ENCODE measurements at regions not wholly inside any gene's neighbourhood (a gene's known extent, or its start where the extent isn't known, plus 50 kb on each side); places are given as distances from the start of the nearest gene placed in this dataset.
A peak's percentile ranks its signal among the peaks of the same experiment; 100 is the strongest.

DNA sequence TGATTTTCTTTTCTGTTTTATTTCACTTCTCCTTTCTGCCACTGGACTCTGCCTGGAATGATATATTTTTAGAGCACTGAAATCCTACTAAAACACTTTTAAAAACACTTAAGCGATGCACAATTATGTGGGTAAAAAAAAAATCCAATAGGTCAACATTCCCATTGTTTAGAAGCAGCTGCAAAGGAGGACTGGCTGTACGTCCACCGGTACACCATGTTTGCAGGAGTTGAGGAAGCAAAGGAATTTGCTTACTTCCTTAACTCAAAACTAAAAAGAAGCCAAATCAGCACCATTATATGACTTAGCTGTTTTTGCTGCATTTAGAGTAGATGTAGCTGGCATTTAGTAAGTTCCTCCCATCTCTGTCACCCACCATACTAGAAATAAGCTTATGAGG lies 186.8 kb upstream of the TMTC1 start:
- 28 to 35% (median 30%) methylated on average over 3 of the region's 3 CpGs for WGBS, 5 donors
- Histone ChIP-seq H3K9me3 (no peaks in the 10 kb centered on the region), H3K27ac (peak overlapping the region in 6 of 8 donors; percentile 36 to 74 (median 58)), H3K4me3 (no peak overlapping the region), H3K36me3 (no peaks in the 10 kb centered on the region), H3K27me3 (replicated peaks in 1 of 7) (no peaks in the 10 kb centered on the region), H3K4me1 (peaks cover 0 to 18% (median 2%) of the 10 kb centered on the region in 6 donors)
- intact Hi-C loops (cut with DNase I; ENCODE audit: low total_unique reads): no loop called here
- no peak for TF ChIP-seq POLR2A (IDR thresholded peaks at IDR 0.05)
- TF ChIP-seq POLR2AphosphoS5 (IDR thresholded peaks at IDR 0.05): no peak
- TF ChIP-seq, protein P1, sequence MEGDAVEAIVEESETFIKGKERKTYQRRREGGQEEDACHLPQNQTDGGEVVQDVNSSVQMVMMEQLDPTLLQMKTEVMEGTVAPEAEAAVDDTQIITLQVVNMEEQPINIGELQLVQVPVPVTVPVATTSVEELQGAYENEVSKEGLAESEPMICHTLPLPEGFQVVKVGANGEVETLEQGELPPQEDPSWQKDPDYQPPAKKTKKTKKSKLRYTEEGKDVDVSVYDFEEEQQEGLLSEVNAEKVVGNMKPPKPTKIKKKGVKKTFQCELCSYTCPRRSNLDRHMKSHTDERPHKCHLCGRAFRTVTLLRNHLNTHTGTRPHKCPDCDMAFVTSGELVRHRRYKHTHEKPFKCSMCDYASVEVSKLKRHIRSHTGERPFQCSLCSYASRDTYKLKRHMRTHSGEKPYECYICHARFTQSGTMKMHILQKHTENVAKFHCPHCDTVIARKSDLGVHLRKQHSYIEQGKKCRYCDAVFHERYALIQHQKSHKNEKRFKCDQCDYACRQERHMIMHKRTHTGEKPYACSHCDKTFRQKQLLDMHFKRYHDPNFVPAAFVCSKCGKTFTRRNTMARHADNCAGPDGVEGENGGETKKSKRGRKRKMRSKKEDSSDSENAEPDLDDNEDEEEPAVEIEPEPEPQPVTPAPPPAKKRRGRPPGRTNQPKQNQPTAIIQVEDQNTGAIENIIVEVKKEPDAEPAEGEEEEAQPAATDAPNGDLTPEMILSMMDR (IDR thresholded peaks at IDR 0.05 in 8 of 11, conservative IDR thresholded peaks at IDR 0.05 in 3 of 11): no peak
- DNase-seq: no peak

- Histone ChIP-seq H3K9me3 (no peaks in the 10 kb centered on the region), H3K27ac (no peak overlapping the region), H3K27me3 (replicated peaks in 1 of 7) (no peaks in the 10 kb centered on the region), H3K4me1 (no peaks in the 10 kb centered on the region), H3K4me3 (no peak overlapping the region), H3K36me3 (no peaks in the 10 kb centered on the region)
- WGBS, 5 donors: 87 to 90% (median 88%) methylated on average over 6 of the region's 6 CpGs
- intact Hi-C loops (cut with DNase I; ENCODE audit: low total_unique reads): no loop called here
- DNase-seq: no peak
- TF ChIP-seq, protein P1 (IDR thresholded peaks at IDR 0.05 in 8 of 11, conservative IDR thresholded peaks at IDR 0.05 in 3 of 11): no peak
- TF ChIP-seq POLR2A (IDR thresholded peaks at IDR 0.05) (no peak), POLR2AphosphoS5 (IDR thresholded peaks at IDR 0.05) (no peak)
Observed at GRCh38 chr12:29962276-29963035, 178.7 kb upstream of the TMTC1 start.

DNA sequence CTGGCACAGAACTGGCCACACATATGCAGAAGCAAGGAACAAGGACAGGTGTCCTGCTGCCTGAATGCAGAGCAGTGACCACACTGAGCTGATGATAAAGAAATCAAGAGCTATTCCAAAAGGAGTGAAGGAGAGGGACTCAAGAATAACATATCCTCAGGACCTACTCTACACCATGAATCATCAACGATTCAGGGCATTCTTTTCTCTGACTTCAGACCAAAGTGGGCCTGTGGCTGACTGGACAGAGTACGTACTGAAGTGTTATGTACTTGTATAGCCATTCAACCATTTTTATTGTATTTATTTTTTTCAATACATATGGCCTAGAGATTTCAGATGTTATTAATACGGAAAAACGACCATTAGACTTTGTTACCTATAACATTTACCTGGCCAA lies 177.5 kb upstream of the TMTC1 start:
- H3K4me3 ChIP-seq: no peak overlapping the region
- H3K9me3 ChIP-seq: no peaks in the 10 kb centered on the region
- intact Hi-C loops (cut with DNase I; ENCODE audit: low total_unique reads): no loop called here
- H3K27ac ChIP-seq: no peak overlapping the region
- 65 to 94% (median 86%) methylated on average over 4 of the region's 4 CpGs for WGBS, 5 donors
- DNase-seq: no peak
- no peaks in the 10 kb centered on the region for H3K4me1 ChIP-seq
- no peak for TF ChIP-seq POLR2A (IDR thresholded peaks at IDR 0.05)
- TF ChIP-seq, protein P1 (IDR thresholded peaks at IDR 0.05 in 8 of 11, conservative IDR thresholded peaks at IDR 0.05 in 3 of 11): no peak
- TF ChIP-seq POLR2AphosphoS5 (IDR thresholded peaks at IDR 0.05): no peak
- H3K27me3 ChIP-seq (replicated peaks in 1 of 7): no peaks in the 10 kb centered on the region
- H3K36me3 ChIP-seq: no peaks in the 10 kb centered on the region

- no peak overlapping the region for H3K4me3 ChIP-seq
- no peak for DNase-seq
- H3K9me3 ChIP-seq: no peaks in the 10 kb centered on the region
- intact Hi-C loops (cut with DNase I; ENCODE audit: low total_unique reads): no loop called here
- WGBS, 5 donors: 56 to 81% (median 74%) methylated on average over 2 of the region's 2 CpGs
- no peaks in the 10 kb centered on the region for H3K27me3 ChIP-seq (replicated peaks in 1 of 7)
- no peaks in the 10 kb centered on the region for H3K36me3 ChIP-seq
- H3K27ac ChIP-seq: no peak overlapping the region
- TF ChIP-seq, protein P1 (IDR thresholded peaks at IDR 0.05 in 8 of 11, conservative IDR thresholded peaks at IDR 0.05 in 3 of 11): no peak
- TF ChIP-seq POLR2A (IDR thresholded peaks at IDR 0.05) (no peak), POLR2AphosphoS5 (IDR thresholded peaks at IDR 0.05) (no peak)
- no peaks in the 10 kb centered on the region for H3K4me1 ChIP-seq
Observed at GRCh38 chr12:29960122-29960521, 176.4 kb upstream of the TMTC1 start.

Measured in spleen (tissue), 11 donors.